ENCODE measurements at regions not wholly inside any gene's neighbourhood (a gene's known extent, or its start where the extent isn't known, plus 50 kb on each side); places are given as distances from the start of the nearest gene placed in this dataset.

DNA sequence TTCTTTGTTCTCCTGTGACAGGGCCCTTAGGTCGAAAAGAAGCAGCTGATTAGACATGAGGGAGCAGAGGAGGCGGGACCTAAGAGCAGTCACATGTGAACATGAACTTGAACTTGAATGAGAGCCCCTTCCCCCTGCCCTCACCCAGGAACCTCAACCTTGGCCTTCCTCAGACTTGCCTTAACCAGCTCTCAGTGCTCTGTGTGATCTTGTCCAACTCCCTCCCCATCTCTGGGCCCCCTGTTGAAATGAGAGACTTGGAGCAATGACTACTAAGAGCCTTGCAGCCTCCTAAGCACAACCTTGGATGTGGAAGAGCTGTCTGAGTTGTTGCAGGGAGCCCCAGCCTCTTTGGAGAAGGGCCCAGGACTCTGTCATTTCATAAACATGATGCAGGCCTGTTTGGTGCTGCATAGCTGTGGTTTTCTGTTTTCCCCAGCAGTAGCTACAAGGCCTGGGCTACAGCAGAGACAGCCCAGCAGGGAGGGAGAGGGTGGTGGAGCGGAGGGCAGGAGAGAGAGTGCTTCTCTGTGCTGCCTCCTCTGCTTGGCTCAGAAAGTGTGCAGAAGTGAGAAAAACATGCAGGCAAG is 123.9 kb upstream of the ZMIZ1 start:
- 53 to 72% (median 56%) methylated on average over 3 of the region's 3 CpGs for WGBS, 3 donors
- no peak overlapping the region for H3K4me3 ChIP-seq (ENCODE audit: low read depth in 1 of 3, low read length in 3 of 3)
- no peaks in the 10 kb centered on the region for H3K36me3 ChIP-seq (ENCODE audit: control insufficient read depth in 3 of 3, insufficient read depth in 2 of 3, low read depth in 1 of 3, low read length in 3 of 3)
- peaks cover 0 to 4% of the 10 kb centered on the region in 2 donors for H3K9me3 ChIP-seq (ENCODE audit: control insufficient read depth in 2 of 2, insufficient read depth in 1 of 2, low read depth in 1 of 2, low read length in 1 of 2)
- DNase-seq, result peak in 1 of 2 donors; percentile 55
- peak overlapping the region in 2 of 3 donors; percentile 69 to 72 for H3K27ac ChIP-seq (ENCODE audit: low read depth in 1 of 3, low read length in 2 of 3)
- peaks cover 0 to 21% (median 0%) of the 10 kb centered on the region in 3 donors for H3K4me1 ChIP-seq (ENCODE audit: control insufficient read depth in 3 of 3, insufficient read depth in 2 of 3, low read depth in 1 of 3, low read length in 2 of 3)
- no peaks in the 10 kb centered on the region for H3K27me3 ChIP-seq (ENCODE audit: control insufficient read depth in 3 of 3, insufficient read depth in 3 of 3, low read length in 3 of 3)
- no peak for FAIRE-seq

- no peaks in the 10 kb centered on the region for H3K27me3 ChIP-seq (ENCODE audit: control insufficient read depth in 3 of 3, insufficient read depth in 3 of 3, low read length in 3 of 3)
- peaks cover 0 to 4% of the 10 kb centered on the region in 2 donors for H3K9me3 ChIP-seq (ENCODE audit: control insufficient read depth in 2 of 2, insufficient read depth in 1 of 2, low read depth in 1 of 2, low read length in 1 of 2)
- H3K4me1 ChIP-seq (ENCODE audit: control insufficient read depth in 3 of 3, insufficient read depth in 2 of 3, low read depth in 1 of 3, low read length in 2 of 3), result peaks cover 0 to 21% (median 0%) of the 10 kb centered on the region in 3 donors
- WGBS, 3 donors, result 50 to 74% (median 53%) methylated on average over 4 of the region's 4 CpGs
- DNase-seq, result peak in 1 of 2 donors; percentile 36
- FAIRE-seq, result no peak
- no peaks in the 10 kb centered on the region for H3K36me3 ChIP-seq (ENCODE audit: control insufficient read depth in 3 of 3, insufficient read depth in 2 of 3, low read depth in 1 of 3, low read length in 3 of 3)
- H3K27ac ChIP-seq (ENCODE audit: low read depth in 1 of 3, low read length in 2 of 3), result no peak overlapping the region
- no peak overlapping the region for H3K4me3 ChIP-seq (ENCODE audit: low read depth in 1 of 3, low read length in 3 of 3)
Measured at GRCh38 chr10:78945838-78946237, 122.9 kb upstream of the ZMIZ1 start.

DNA sequence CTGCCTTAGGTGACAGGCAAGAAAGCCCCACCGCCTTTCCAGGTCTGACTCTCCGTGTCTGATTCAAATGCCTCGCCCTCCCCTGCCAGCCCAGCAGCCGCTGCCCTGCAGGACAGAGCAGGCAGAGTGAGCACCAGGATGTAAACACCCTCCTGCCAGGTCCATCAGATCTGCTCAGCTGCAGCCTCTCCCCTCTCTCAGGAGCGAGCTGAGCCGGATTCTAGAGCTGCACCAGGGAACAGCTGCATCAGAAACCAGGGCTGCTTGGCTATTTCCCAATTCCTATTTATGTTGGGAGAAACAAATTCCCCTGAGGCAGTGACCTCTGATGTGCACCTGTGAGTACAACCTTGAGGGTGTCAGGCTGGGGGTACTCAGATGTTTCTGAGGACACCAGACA is 121.5 kb upstream of the ZMIZ1 start:
- 76 to 84% (median 82%) methylated on average over 6 of the region's 6 CpGs for WGBS, 3 donors
- H3K27ac ChIP-seq (ENCODE audit: low read depth in 1 of 3, low read length in 2 of 3), result no peak overlapping the region
- peaks cover 0 to 21% (median 0%) of the 10 kb centered on the region in 3 donors for H3K4me1 ChIP-seq (ENCODE audit: control insufficient read depth in 3 of 3, insufficient read depth in 2 of 3, low read depth in 1 of 3, low read length in 2 of 3)
- FAIRE-seq (no peak), DNase-seq (no peak)
- peaks cover 0 to 4% of the 10 kb centered on the region in 2 donors for H3K9me3 ChIP-seq (ENCODE audit: control insufficient read depth in 2 of 2, insufficient read depth in 1 of 2, low read depth in 1 of 2, low read length in 1 of 2)
- H3K36me3 ChIP-seq (ENCODE audit: control insufficient read depth in 3 of 3, insufficient read depth in 2 of 3, low read depth in 1 of 3, low read length in 3 of 3), result no peaks in the 10 kb centered on the region
- no peaks in the 10 kb centered on the region for H3K27me3 ChIP-seq (ENCODE audit: control insufficient read depth in 3 of 3, insufficient read depth in 3 of 3, low read length in 3 of 3)
- no peak overlapping the region for H3K4me3 ChIP-seq (ENCODE audit: low read depth in 1 of 3, low read length in 3 of 3)

DNA sequence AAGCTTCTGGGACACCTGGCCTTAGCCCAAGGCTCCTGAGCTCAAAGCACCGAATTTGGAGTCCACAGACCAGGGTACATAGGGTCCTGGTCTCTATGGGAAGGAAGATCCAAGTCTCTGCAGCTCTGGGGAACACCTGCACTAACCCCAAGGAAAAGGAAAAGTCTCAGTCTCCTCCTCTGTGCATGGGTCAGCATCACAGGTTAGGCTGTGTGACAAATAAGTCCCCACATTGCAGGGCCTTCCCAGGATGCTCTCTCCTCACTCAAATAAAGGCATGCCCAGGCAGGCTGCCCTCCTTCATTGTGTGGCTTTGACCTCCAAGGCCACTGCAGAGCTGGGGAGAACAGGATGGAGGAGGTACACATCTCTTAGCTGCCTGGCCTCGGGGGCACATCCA is 121.0 kb upstream of the ZMIZ1 start:
- FAIRE-seq (no peak), DNase-seq (no peak)
- 50 to 73% (median 73%) methylated on average over 2 of the region's 2 CpGs for WGBS, 3 donors
- peaks cover 0 to 1% of the 10 kb centered on the region in 2 donors for H3K9me3 ChIP-seq (ENCODE audit: control insufficient read depth in 2 of 2, insufficient read depth in 1 of 2, low read depth in 1 of 2, low read length in 1 of 2)
- no peak overlapping the region for H3K27ac ChIP-seq (ENCODE audit: low read depth in 1 of 3, low read length in 2 of 3)
- no peaks in the 10 kb centered on the region for H3K27me3 ChIP-seq (ENCODE audit: control insufficient read depth in 3 of 3, insufficient read depth in 3 of 3, low read length in 3 of 3)
- H3K4me3 ChIP-seq (ENCODE audit: low read depth in 1 of 3, low read length in 3 of 3), result no peak overlapping the region
- peaks cover 0 to 21% (median 0%) of the 10 kb centered on the region in 3 donors for H3K4me1 ChIP-seq (ENCODE audit: control insufficient read depth in 3 of 3, insufficient read depth in 2 of 3, low read depth in 1 of 3, low read length in 2 of 3)
- no peaks in the 10 kb centered on the region for H3K36me3 ChIP-seq (ENCODE audit: control insufficient read depth in 3 of 3, insufficient read depth in 2 of 3, low read depth in 1 of 3, low read length in 3 of 3)

- peak in 1 of 2 donors; percentile 40 for DNase-seq
- peaks cover 0 to 21% (median 0%) of the 10 kb centered on the region in 3 donors for H3K4me1 ChIP-seq (ENCODE audit: control insufficient read depth in 3 of 3, insufficient read depth in 2 of 3, low read depth in 1 of 3, low read length in 2 of 3)
- no peak overlapping the region for H3K4me3 ChIP-seq (ENCODE audit: low read depth in 1 of 3, low read length in 3 of 3)
- H3K27me3 ChIP-seq (ENCODE audit: control insufficient read depth in 3 of 3, insufficient read depth in 3 of 3, low read length in 3 of 3), result no peaks in the 10 kb centered on the region
- 49 to 74% (median 69%) methylated on average over 6 of the region's 6 CpGs for WGBS, 3 donors
- no peaks in the 10 kb centered on the region for H3K36me3 ChIP-seq (ENCODE audit: control insufficient read depth in 3 of 3, insufficient read depth in 2 of 3, low read depth in 1 of 3, low read length in 3 of 3)
- H3K9me3 ChIP-seq (ENCODE audit: control insufficient read depth in 2 of 2, insufficient read depth in 1 of 2, low read depth in 1 of 2, low read length in 1 of 2), result no peaks in the 10 kb centered on the region
- H3K27ac ChIP-seq (ENCODE audit: low read depth in 1 of 3, low read length in 2 of 3), result no peak overlapping the region
- FAIRE-seq, result no peak
Measured at GRCh38 chr10:78948621-78949030, 120.1 kb upstream of the ZMIZ1 start.

DNA sequence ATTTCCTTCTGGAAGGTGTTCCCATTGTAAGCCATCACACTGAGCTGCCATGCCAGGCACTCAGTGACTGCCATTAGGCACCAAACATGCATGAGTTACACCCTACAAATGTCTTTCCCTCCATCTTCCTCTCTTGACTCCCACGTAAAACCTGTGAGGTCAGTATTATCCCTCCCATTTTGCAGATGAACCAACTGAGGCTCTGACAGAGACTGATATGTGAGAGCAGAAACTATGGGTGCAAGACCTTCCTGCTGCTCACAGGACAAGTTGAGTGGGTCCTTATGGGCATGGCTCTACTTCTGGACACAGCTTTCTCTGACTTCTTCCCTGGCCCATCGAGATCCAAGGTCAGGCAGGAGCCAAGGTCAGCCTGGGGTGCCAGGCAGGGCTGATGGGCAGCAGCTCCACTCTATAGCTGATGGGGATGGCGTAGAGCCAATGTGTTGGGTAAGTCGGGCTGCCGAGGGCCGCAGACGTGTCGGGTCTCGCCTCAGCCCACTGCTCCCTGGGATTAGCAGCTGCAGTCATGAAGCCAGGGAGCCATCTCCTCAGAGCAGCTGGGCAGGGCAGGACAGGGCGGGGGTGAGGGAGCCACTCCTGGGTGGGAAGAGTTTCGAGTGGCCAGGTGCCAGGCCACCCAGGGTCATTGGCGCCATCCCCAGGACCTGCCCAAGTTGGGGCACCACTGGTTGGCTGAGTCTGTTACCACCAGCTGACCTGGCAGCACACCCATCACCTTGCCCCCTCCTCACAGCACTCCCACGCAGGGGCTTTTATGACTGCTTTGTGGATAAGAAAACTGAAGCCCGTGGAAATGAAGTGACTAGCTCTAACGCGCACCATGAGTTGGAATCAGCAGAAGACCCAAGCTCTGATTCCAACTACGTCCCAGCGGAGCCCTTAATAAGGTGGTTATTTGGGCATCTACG is 117.8 kb upstream of the ZMIZ1 start:
- WGBS, 3 donors, result 84 to 87% (median 86%) methylated on average over 19 of the region's 19 CpGs
- Histone ChIP-seq H3K4me3 (ENCODE audit: low read depth in 1 of 3, low read length in 3 of 3) (no peak overlapping the region), H3K27ac (ENCODE audit: low read depth in 1 of 3, low read length in 2 of 3) (no peak overlapping the region), H3K27me3 (ENCODE audit: control insufficient read depth in 3 of 3, insufficient read depth in 3 of 3, low read length in 3 of 3) (no peaks in the 10 kb centered on the region), H3K36me3 (ENCODE audit: control insufficient read depth in 3 of 3, insufficient read depth in 2 of 3, low read depth in 1 of 3, low read length in 3 of 3) (no peaks in the 10 kb centered on the region), H3K4me1 (ENCODE audit: control insufficient read depth in 3 of 3, insufficient read depth in 2 of 3, low read depth in 1 of 3, low read length in 2 of 3) (peaks cover 0 to 6% (median 0%) of the 10 kb centered on the region in 3 donors), H3K9me3 (ENCODE audit: control insufficient read depth in 2 of 2, insufficient read depth in 1 of 2, low read depth in 1 of 2, low read length in 1 of 2) (no peaks in the 10 kb centered on the region)
- no peak for DNase-seq
- no peak for FAIRE-seq

DNA sequence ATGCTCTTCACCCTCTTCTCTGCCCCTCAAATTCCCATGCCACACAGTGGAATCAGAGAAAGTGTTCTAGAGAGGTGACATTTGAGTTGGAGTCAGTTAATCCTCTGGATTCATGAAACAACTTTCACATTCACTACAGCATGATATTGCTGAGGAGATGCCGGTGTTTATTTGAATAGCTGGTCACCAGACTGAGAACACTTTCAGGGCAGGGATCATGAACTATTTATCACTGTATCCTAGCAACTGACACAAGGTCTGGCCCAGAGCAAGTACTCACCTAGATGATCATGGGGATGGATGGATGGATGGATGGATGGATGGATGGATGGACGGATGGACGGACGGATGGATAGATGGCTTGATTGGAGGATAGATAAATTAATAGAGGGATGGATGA is 116.7 kb upstream of the ZMIZ1 start:
- 65 to 73% (median 67%) methylated on average over 4 of the region's 4 CpGs for WGBS, 3 donors
- peak; percentile 13 to 31 for DNase-seq
- Histone ChIP-seq H3K27me3 (ENCODE audit: control insufficient read depth in 3 of 3, insufficient read depth in 3 of 3, low read length in 3 of 3) (no peaks in the 10 kb centered on the region), H3K4me1 (ENCODE audit: control insufficient read depth in 3 of 3, insufficient read depth in 2 of 3, low read depth in 1 of 3, low read length in 2 of 3) (no peaks in the 10 kb centered on the region), H3K9me3 (ENCODE audit: control insufficient read depth in 2 of 2, insufficient read depth in 1 of 2, low read depth in 1 of 2, low read length in 1 of 2) (no peaks in the 10 kb centered on the region), H3K27ac (ENCODE audit: low read depth in 1 of 3, low read length in 2 of 3) (no peak overlapping the region), H3K36me3 (ENCODE audit: control insufficient read depth in 3 of 3, insufficient read depth in 2 of 3, low read depth in 1 of 3, low read length in 3 of 3) (no peaks in the 10 kb centered on the region), H3K4me3 (ENCODE audit: low read depth in 1 of 3, low read length in 3 of 3) (no peak overlapping the region)
- no peak for FAIRE-seq

DNA sequence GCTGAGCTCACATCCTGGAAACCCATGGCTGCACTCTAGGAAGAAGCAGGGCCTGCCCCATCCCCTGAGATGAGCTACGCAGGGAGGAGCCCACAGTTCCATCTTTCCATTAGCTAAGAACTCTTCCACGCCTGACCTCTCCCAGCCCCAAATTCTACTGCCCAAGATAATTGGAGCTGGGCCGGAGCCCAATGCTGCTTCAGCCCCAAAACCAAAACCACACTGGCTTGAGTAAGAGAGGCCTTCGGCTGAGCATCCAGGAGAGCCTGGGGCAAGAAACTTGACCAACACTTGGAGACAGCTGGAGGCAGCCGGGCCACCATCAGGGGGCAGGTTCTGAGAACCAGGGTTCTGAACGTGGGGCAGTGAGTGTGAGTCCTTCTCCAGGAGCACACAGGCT is 116.1 kb upstream of the ZMIZ1 start:
- no peak overlapping the region for H3K4me3 ChIP-seq (ENCODE audit: low read depth in 1 of 3, low read length in 3 of 3)
- DNase-seq, result no peak
- no peak for FAIRE-seq
- H3K27ac ChIP-seq (ENCODE audit: low read depth in 1 of 3, low read length in 2 of 3), result peak overlapping the region in 1 of 3 donors; percentile 38
- no peaks in the 10 kb centered on the region for H3K27me3 ChIP-seq (ENCODE audit: control insufficient read depth in 3 of 3, insufficient read depth in 3 of 3, low read length in 3 of 3)
- no peaks in the 10 kb centered on the region for H3K36me3 ChIP-seq (ENCODE audit: control insufficient read depth in 3 of 3, insufficient read depth in 2 of 3, low read depth in 1 of 3, low read length in 3 of 3)
- no peaks in the 10 kb centered on the region for H3K9me3 ChIP-seq (ENCODE audit: control insufficient read depth in 2 of 2, insufficient read depth in 1 of 2, low read depth in 1 of 2, low read length in 1 of 2)
- no peaks in the 10 kb centered on the region for H3K4me1 ChIP-seq (ENCODE audit: control insufficient read depth in 3 of 3, insufficient read depth in 2 of 3, low read depth in 1 of 3, low read length in 2 of 3)
- WGBS, 3 donors, result 59 to 87% (median 79%) methylated on average over 6 of the region's 6 CpGs
